ENCODE measurements at regions not wholly inside any gene's neighbourhood (a gene's known extent, or its start where the extent isn't known, plus 50 kb on each side); places are given as distances from the start of the nearest gene placed in this dataset.

- POLR2A ChIA-PET: no interaction called here
- no peaks in the 10 kb centered on the region for H3K9me3 ChIP-seq
- TF ChIP-seq CTCF (IDR thresholded peaks at IDR 0.05; ENCODE audit: insufficient read depth in 1 of 2, low read depth in 1 of 2, low read length in 1 of 2, severe bottlenecking in 1 of 2, unreplicated experiment in 1 of 2): no peak
- H3K27me3 ChIP-seq (replicated peaks; ENCODE audit: control insufficient read depth, insufficient read depth, low read length): no peaks in the 10 kb centered on the region
- H3K4me1 Mint-ChIP-seq (ENCODE audit: low read depth, unreplicated experiment): no peaks in the 10 kb centered on the region
- H3K36me3 ChIP-seq (ENCODE audit: control insufficient read depth, insufficient read depth, low read length): no peaks in the 10 kb centered on the region
- H3K4me1 ChIP-seq: no peaks in the 10 kb centered on the region
- H3K27ac Mint-ChIP-seq (ENCODE audit: unreplicated experiment): no peak overlapping the region
- CTCF ChIA-PET: no interaction called here
- H3K9me3 Mint-ChIP-seq (ENCODE audit: unreplicated experiment): no peaks in the 10 kb centered on the region
- DNase-seq: no peak
- no peak overlapping the region for H3K4me3 Mint-ChIP-seq (ENCODE audit: unreplicated experiment)
- intact Hi-C loops (cut with micrococcal nuclease; ENCODE audit: unreplicated experiment): no loop called here
- no TSS peak for BruUV-seq (replicated peaks)
- H3K27me3 Mint-ChIP-seq (ENCODE audit: insufficient read depth, unreplicated experiment): peaks cover 5% of the 10 kb centered on the region
- no peaks in the 10 kb centered on the region for H3K36me3 Mint-ChIP-seq (ENCODE audit: insufficient read depth, unreplicated experiment)
- H3K4me3 ChIP-seq (ENCODE audit: low read depth, low read length): no peak overlapping the region
Measured at GRCh38 chr4:166512267-166512666, 639.2 kb downstream of the TLL1 start.

- BruUV-seq (replicated peaks): no TSS peak
- Mint-ChIP-seq H3K9me3 (ENCODE audit: unreplicated experiment) (peaks cover 12% of the 10 kb centered on the region), H3K4me3 (ENCODE audit: unreplicated experiment) (no peak overlapping the region), H3K36me3 (ENCODE audit: insufficient read depth, unreplicated experiment) (no peaks in the 10 kb centered on the region), H3K4me1 (ENCODE audit: low read depth, unreplicated experiment) (no peaks in the 10 kb centered on the region), H3K27me3 (ENCODE audit: insufficient read depth, unreplicated experiment) (no peaks in the 10 kb centered on the region), H3K27ac (ENCODE audit: unreplicated experiment) (no peak overlapping the region)
- no peak for TF ChIP-seq CTCF (IDR thresholded peaks at IDR 0.05; ENCODE audit: insufficient read depth in 1 of 2, low read depth in 1 of 2, low read length in 1 of 2, severe bottlenecking in 1 of 2, unreplicated experiment in 1 of 2)
- Histone ChIP-seq H3K4me3 (ENCODE audit: low read depth, low read length) (no peak overlapping the region), H3K36me3 (ENCODE audit: control insufficient read depth, insufficient read depth, low read length) (no peaks in the 10 kb centered on the region), H3K9me3 (no peaks in the 10 kb centered on the region), H3K27me3 (replicated peaks; ENCODE audit: control insufficient read depth, insufficient read depth, low read length) (no peaks in the 10 kb centered on the region), H3K4me1 (no peaks in the 10 kb centered on the region)
- no peak for DNase-seq
- POLR2A ChIA-PET: no interaction called here
- intact Hi-C loops (cut with micrococcal nuclease; ENCODE audit: unreplicated experiment): no loop called here
- CTCF ChIA-PET: no interaction called here
Measured at GRCh38 chr4:166518315-166518714, 645.3 kb downstream of the TLL1 start.

GRCh38 chr4:166518776-166519175 is 645.7 kb downstream of the TLL1 start:
- H3K36me3 ChIP-seq (ENCODE audit: control insufficient read depth, insufficient read depth, low read length): no peaks in the 10 kb centered on the region
- BruUV-seq (replicated peaks): no TSS peak
- Mint-ChIP-seq H3K4me3 (ENCODE audit: unreplicated experiment) (no peak overlapping the region), H3K9me3 (ENCODE audit: unreplicated experiment) (peaks cover 12% of the 10 kb centered on the region), H3K27me3 (ENCODE audit: insufficient read depth, unreplicated experiment) (no peaks in the 10 kb centered on the region), H3K36me3 (ENCODE audit: insufficient read depth, unreplicated experiment) (no peaks in the 10 kb centered on the region), H3K27ac (ENCODE audit: unreplicated experiment) (no peak overlapping the region), H3K4me1 (ENCODE audit: low read depth, unreplicated experiment) (no peaks in the 10 kb centered on the region)
- no peaks in the 10 kb centered on the region for H3K4me1 ChIP-seq
- DNase-seq: no peak
- TF ChIP-seq CTCF (IDR thresholded peaks at IDR 0.05; ENCODE audit: insufficient read depth in 1 of 2, low read depth in 1 of 2, low read length in 1 of 2, severe bottlenecking in 1 of 2, unreplicated experiment in 1 of 2): no peak
- H3K4me3 ChIP-seq (ENCODE audit: low read depth, low read length): no peak overlapping the region
- no peaks in the 10 kb centered on the region for H3K9me3 ChIP-seq
- H3K27me3 ChIP-seq (replicated peaks; ENCODE audit: control insufficient read depth, insufficient read depth, low read length): no peaks in the 10 kb centered on the region
- CTCF ChIA-PET: no interaction called here
- intact Hi-C loops (cut with micrococcal nuclease; ENCODE audit: unreplicated experiment): no loop called here
- POLR2A ChIA-PET: no interaction called here
